Naive thymus-derived CD8-positive, alpha-beta T cell (primary cell): ENCODE measurements at regions not wholly inside any gene's neighbourhood (a gene's known extent, or its start where the extent isn't known, plus 50 kb on each side); places are given as distances from the start of the nearest gene placed in this dataset.

Experiments used
- ATAC-seq, 2 donors: fragments of 150-1000 bp; cut with Tn5 transposase in 1 of 2; sonication (Bioruptor Pico), chemical (Tn5 transposase) in 1 of 2; 1 replicate in 1 of 2; 2 replicates in 1 of 2; pipeline ENCODE4 v1.10.0; 2021; ENCODE audit warnings: mild to moderate bottlenecking in 2 of 2, moderate library complexity in 2 of 2
- POLR2A ChIA-PET: fragments of 350-600 bp; sonication (Branson Sonifier 250); formaldehyde crosslinking; loops from one replicate; lab custom pipeline; 2021; ENCODE audit warnings: antibody characterized with exemption; lab: Charles Lee
- DNase-seq, 10 donors: peaks; one replicate each; pipeline versions ENCODE4 v3.0.0 to v3.0.0-alpha.2; 2020 to 2022
- H3K27ac Mint-ChIP-seq, 10 donors: one replicate each; pipeline ENCODE4 v1.8.0; 2020 to 2022; ENCODE audit warnings: mild to moderate bottlenecking in 10 of 10, mixed read lengths in 10 of 10, moderate library complexity in 4 of 10, inconsistent platforms in 1 of 10
- H3K27me3 Mint-ChIP-seq, 5 donors: one replicate each; pipeline ENCODE4 v1.8.0; 2021 to 2022; ENCODE audit warnings: mixed read lengths in 5 of 5
- H3K36me3 Mint-ChIP-seq, 3 donors: one replicate each; pipeline ENCODE4 v1.8.0; 2020 to 2022; ENCODE audit warnings: mixed read lengths in 3 of 3, mild to moderate bottlenecking in 2 of 3, inconsistent platforms in 1 of 3
- H3K4me1 Mint-ChIP-seq, 4 donors: one replicate each; pipeline ENCODE4 v1.8.0; 2021 to 2022; ENCODE audit warnings: mixed read lengths in 4 of 4
- H3K4me3 Mint-ChIP-seq, 10 donors: one replicate each; pipeline ENCODE4 v1.8.0; 2020 to 2022; ENCODE audit warnings: mild to moderate bottlenecking in 10 of 10, mixed read lengths in 10 of 10, moderate library complexity in 6 of 10, inconsistent platforms in 1 of 10
- H3K9me3 Mint-ChIP-seq, 9 donors: one replicate each; pipeline ENCODE4 v1.8.0; 2020 to 2022; ENCODE audit warnings: mixed read lengths in 9 of 9, mild to moderate bottlenecking in 3 of 9, inconsistent platforms in 1 of 9, moderate library complexity in 1 of 9

- Mint-ChIP-seq H3K27me3 (peaks cover 0 to 28% (median 13%) of the 10 kb centered on the region in 5 donors), H3K4me1 (no peaks in the 10 kb centered on the region), H3K36me3 (no peaks in the 10 kb centered on the region), H3K27ac (no peak overlapping the region), H3K4me3 (no peak overlapping the region), H3K9me3 (peaks cover 0 to 7% (median 0%) of the 10 kb centered on the region in 9 donors)
- POLR2A ChIA-PET: no interaction called here
- DNase-seq (no peak), ATAC-seq (no peak)
Observed at GRCh38 chr10:21246178-21246577, 279.3 kb downstream of the SKIDA1 start.

GRCh38 chr10:21243748-21244257 is 281.7 kb downstream of the SKIDA1 start:
- Mint-ChIP-seq H3K27me3 (peaks cover 0 to 28% (median 11%) of the 10 kb centered on the region in 5 donors), H3K9me3 (peaks cover 0 to 7% (median 0%) of the 10 kb centered on the region in 9 donors), H3K4me3 (no peak overlapping the region), H3K36me3 (no peaks in the 10 kb centered on the region), H3K4me1 (peaks cover 0 to 2% (median 0%) of the 10 kb centered on the region in 4 donors), H3K27ac (no peak overlapping the region)
- ATAC-seq (no peak), DNase-seq (no peak)
- POLR2A ChIA-PET: no interaction called here

- Mint-ChIP-seq H3K27me3 (peaks cover 0 to 28% (median 9%) of the 10 kb centered on the region in 5 donors), H3K36me3 (no peaks in the 10 kb centered on the region), H3K27ac (no peak overlapping the region), H3K4me3 (no peak overlapping the region), H3K4me1 (peaks cover 0 to 2% (median 0%) of the 10 kb centered on the region in 4 donors), H3K9me3 (peaks cover 0 to 4% (median 0%) of the 10 kb centered on the region in 9 donors)
- no peak for ATAC-seq
- POLR2A ChIA-PET: no interaction called here
- no peak for DNase-seq
Observed at GRCh38 chr10:21242915-21243314, 282.6 kb downstream of the SKIDA1 start.

- ATAC-seq (no peak), DNase-seq (no peak)
- H3K4me1 Mint-ChIP-seq: peaks cover 0 to 2% (median 0%) of the 10 kb centered on the region in 4 donors
- no peak overlapping the region for H3K4me3 Mint-ChIP-seq
- no peak overlapping the region for H3K27ac Mint-ChIP-seq
- H3K9me3 Mint-ChIP-seq: peaks cover 0 to 8% (median 2%) of the 10 kb centered on the region in 9 donors
- no peaks in the 10 kb centered on the region for H3K36me3 Mint-ChIP-seq
- H3K27me3 Mint-ChIP-seq: peaks cover 2 to 18% (median 4%) of the 10 kb centered on the region in 5 donors
- POLR2A ChIA-PET: no interaction called here
Observed at GRCh38 chr10:21238717-21239116, 286.8 kb downstream of the SKIDA1 start.

GRCh38 chr10:21238044-21238443 is 287.4 kb downstream of the SKIDA1 start:
- no peak overlapping the region for H3K4me3 Mint-ChIP-seq
- H3K9me3 Mint-ChIP-seq: peaks cover 0 to 8% (median 2%) of the 10 kb centered on the region in 9 donors
- no peak overlapping the region for H3K27ac Mint-ChIP-seq
- H3K27me3 Mint-ChIP-seq: peaks cover 0 to 12% (median 3%) of the 10 kb centered on the region in 5 donors
- ATAC-seq (no peak), DNase-seq (no peak)
- POLR2A ChIA-PET: no interaction called here
- peaks cover 0 to 2% (median 0%) of the 10 kb centered on the region in 4 donors for H3K4me1 Mint-ChIP-seq
- no peaks in the 10 kb centered on the region for H3K36me3 Mint-ChIP-seq

- no peaks in the 10 kb centered on the region for H3K4me1 Mint-ChIP-seq
- H3K36me3 Mint-ChIP-seq: no peaks in the 10 kb centered on the region
- H3K4me3 Mint-ChIP-seq: no peak overlapping the region
- peaks cover 0 to 8% (median 2%) of the 10 kb centered on the region in 9 donors for H3K9me3 Mint-ChIP-seq
- DNase-seq (no peak), ATAC-seq (no peak)
- H3K27ac Mint-ChIP-seq: peak overlapping the region in 1 of 10 donors; percentile 26
- POLR2A ChIA-PET: no interaction called here
- peaks cover 3 to 21% (median 4%) of the 10 kb centered on the region in 5 donors for H3K27me3 Mint-ChIP-seq
Observed at GRCh38 chr10:21234761-21235160, 290.7 kb downstream of the SKIDA1 start.

- DNase-seq (no peak), ATAC-seq (no peak)
- H3K36me3 Mint-ChIP-seq: no peaks in the 10 kb centered on the region
- POLR2A ChIA-PET: no interaction called here
- H3K4me1 Mint-ChIP-seq: no peaks in the 10 kb centered on the region
- peaks cover 0 to 8% (median 2%) of the 10 kb centered on the region in 9 donors for H3K9me3 Mint-ChIP-seq
- no peak overlapping the region for H3K4me3 Mint-ChIP-seq
- no peak overlapping the region for H3K27ac Mint-ChIP-seq
- H3K27me3 Mint-ChIP-seq: peaks cover 3 to 48% (median 9%) of the 10 kb centered on the region in 5 donors
Observed at GRCh38 chr10:21230219-21230618, 295.3 kb downstream of the SKIDA1 start.

GRCh38 chr10:21217748-21218367 is 307.6 kb downstream of the SKIDA1 start:
- DNase-seq (no peak), ATAC-seq (no peak)
- Mint-ChIP-seq H3K4me3 (no peak overlapping the region), H3K9me3 (peaks cover 0 to 4% (median 0%) of the 10 kb centered on the region in 9 donors), H3K4me1 (no peaks in the 10 kb centered on the region), H3K36me3 (peaks cover 0 to 4% (median 0%) of the 10 kb centered on the region in 3 donors), H3K27ac (no peak overlapping the region), H3K27me3 (peaks cover 0 to 7% (median 3%) of the 10 kb centered on the region in 5 donors)
- POLR2A ChIA-PET: no interaction called here

GRCh38 chr10:21217107-21217506 is 308.4 kb downstream of the SKIDA1 start:
- no peak overlapping the region for H3K27ac Mint-ChIP-seq
- no peak for ATAC-seq
- POLR2A ChIA-PET: no interaction called here
- H3K4me1 Mint-ChIP-seq: no peaks in the 10 kb centered on the region
- peaks cover 0 to 4% (median 0%) of the 10 kb centered on the region in 3 donors for H3K36me3 Mint-ChIP-seq
- H3K9me3 Mint-ChIP-seq: peaks cover 0 to 4% (median 0%) of the 10 kb centered on the region in 9 donors
- peaks cover 0 to 5% (median 3%) of the 10 kb centered on the region in 5 donors for H3K27me3 Mint-ChIP-seq
- no peak overlapping the region for H3K4me3 Mint-ChIP-seq
- DNase-seq: no peak

GRCh38 chr10:21214329-21214728 is 311.2 kb downstream of the SKIDA1 start:
- Mint-ChIP-seq H3K4me1 (no peaks in the 10 kb centered on the region), H3K36me3 (peaks cover 0 to 4% (median 0%) of the 10 kb centered on the region in 3 donors), H3K27ac (no peak overlapping the region), H3K4me3 (no peak overlapping the region), H3K27me3 (peaks cover 0 to 6% (median 3%) of the 10 kb centered on the region in 5 donors), H3K9me3 (peaks cover 0 to 4% (median 0%) of the 10 kb centered on the region in 9 donors)
- DNase-seq (no peak), ATAC-seq (no peak)
- POLR2A ChIA-PET: no interaction called here

- Mint-ChIP-seq H3K4me3 (no peak overlapping the region), H3K4me1 (no peaks in the 10 kb centered on the region), H3K9me3 (peaks cover 0 to 6% (median 0%) of the 10 kb centered on the region in 9 donors), H3K27ac (no peak overlapping the region), H3K27me3 (peaks cover 0 to 7% (median 3%) of the 10 kb centered on the region in 5 donors), H3K36me3 (peaks cover 0 to under 1% (median 0%) of the 10 kb centered on the region in 3 donors)
- POLR2A ChIA-PET: no interaction called here
- no peak for DNase-seq
- ATAC-seq: no peak
Observed at GRCh38 chr10:21213381-21213780, 312.1 kb downstream of the SKIDA1 start.

- Mint-ChIP-seq H3K9me3 (peaks cover 0 to 11% (median 2%) of the 10 kb centered on the region in 9 donors), H3K36me3 (peaks cover 0 to 3% (median 0%) of the 10 kb centered on the region in 3 donors), H3K4me1 (no peaks in the 10 kb centered on the region), H3K27ac (no peak overlapping the region), H3K27me3 (peaks cover 0 to 7% (median 4%) of the 10 kb centered on the region in 5 donors), H3K4me3 (no peak overlapping the region)
- ATAC-seq: no peak
- POLR2A ChIA-PET: no interaction called here
- DNase-seq: no peak
Observed at GRCh38 chr10:21212912-21213311, 312.6 kb downstream of the SKIDA1 start.

- Mint-ChIP-seq H3K27ac (no peak overlapping the region), H3K4me1 (no peaks in the 10 kb centered on the region), H3K36me3 (peaks cover 0 to 9% (median 5%) of the 10 kb centered on the region in 3 donors), H3K4me3 (no peak overlapping the region), H3K9me3 (peaks cover 0 to 14% (median 8%) of the 10 kb centered on the region in 9 donors), H3K27me3 (peaks cover 0 to 7% (median 5%) of the 10 kb centered on the region in 5 donors)
- no peak for ATAC-seq
- DNase-seq: no peak
- POLR2A ChIA-PET: no interaction called here
Observed at GRCh38 chr10:21212348-21212747, 313.1 kb downstream of the SKIDA1 start.
